PFSK-1 (cell line): ENCODE measurements at regions not wholly inside any gene's neighbourhood (a gene's known extent, or its start where the extent isn't known, plus 50 kb on each side); places are given as distances from the start of the nearest gene placed in this dataset.

ENCODE experiments used
- FOXP2 ChIP-seq: optimal IDR thresholded peaks from 2 replicates; pipeline ENCODE3; 2011; ENCODE audit warnings: borderline replicate concordance, control low read depth, inconsistent platforms; ENCODE audit not compliant: insufficient read depth; ENCODE audit errors: extremely low read length, extremely low read depth
- POLR2AphosphoS5 ChIP-seq: IDR thresholded peaks from 2 replicates; pipeline ENCODE4 v1.6.1; 2012; ENCODE audit warnings: low read depth, mild to moderate bottlenecking, control low read depth, low read length, moderate library complexity
- REST ChIP-seq, 2 experiments: IDR thresholded peaks; 2 replicates each; pipeline versions ENCODE4 v1.6.1 to v1.8.0; 2011 to 2012; ENCODE audit warnings: low read depth in 2 of 2, low read length in 2 of 2, control low read depth in 1 of 2, inconsistent platforms in 1 of 2, mild to moderate bottlenecking in 1 of 2, moderate library complexity in 1 of 2; ENCODE audit not compliant: insufficient read depth in 1 of 2
- SIN3A ChIP-seq: IDR thresholded peaks from 2 replicates; pipeline ENCODE4 v1.6.1; 2012; ENCODE audit warnings: mild to moderate bottlenecking, low read length, moderate library complexity, borderline replicate concordance; ENCODE audit not compliant: insufficient read depth
- TAF1 ChIP-seq: IDR thresholded peaks from 2 replicates; pipeline ENCODE4 v1.6.1; 2012; ENCODE audit warnings: low read length, control low read depth, borderline replicate concordance; ENCODE audit not compliant: insufficient read depth

GRCh38 chr4:36677112-36677511, 395.7 kb downstream of the DTHD1 start:
- no peak for TF ChIP-seq TAF1
- TF ChIP-seq SIN3A: no peak
- no peak for TF ChIP-seq REST (IDR thresholded peaks at IDR 0.05; ENCODE audit: insufficient read depth in 1 of 2, low read depth in 2 of 2, low read length in 2 of 2)
- no peak for TF ChIP-seq POLR2AphosphoS5

- TF ChIP-seq REST (IDR thresholded peaks at IDR 0.05; ENCODE audit: insufficient read depth in 1 of 2, low read depth in 2 of 2, low read length in 2 of 2) (no peak), SIN3A (no peak), FOXP2 (no peak), POLR2AphosphoS5 (no peak), TAF1 (no peak)
Measured at GRCh38 chr4:36677874-36678273, 396.5 kb downstream of the DTHD1 start.

- no peak for TF ChIP-seq SIN3A
- TF ChIP-seq POLR2AphosphoS5: no peak
- no peak for TF ChIP-seq REST (IDR thresholded peaks at IDR 0.05; ENCODE audit: insufficient read depth in 1 of 2, low read depth in 2 of 2, low read length in 2 of 2)
- TF ChIP-seq TAF1: no peak
- TF ChIP-seq FOXP2: no peak
Measured at GRCh38 chr4:36687681-36688080, 406.3 kb downstream of the DTHD1 start.

- TF ChIP-seq FOXP2: no peak
- TF ChIP-seq REST (IDR thresholded peaks at IDR 0.05; ENCODE audit: insufficient read depth in 1 of 2, low read depth in 2 of 2, low read length in 2 of 2): no peak
Measured at GRCh38 chr4:36692586-36692985, 411.2 kb downstream of the DTHD1 start.

- TF ChIP-seq SIN3A (no peak), FOXP2 (no peak), TAF1 (no peak), REST (IDR thresholded peaks at IDR 0.05; ENCODE audit: insufficient read depth in 1 of 2, low read depth in 2 of 2, low read length in 2 of 2) (no peak), POLR2AphosphoS5 (no peak)
Measured at GRCh38 chr4:36702245-36702644, 420.8 kb downstream of the DTHD1 start.
